Uterus (tissue), 2 donors: ENCODE measurements at regions not wholly inside any gene's neighbourhood (a gene's known extent, or its start where the extent isn't known, plus 50 kb on each side); places are given as distances from the start of the nearest gene placed in this dataset.

Source experiments
- CTCF ChIP-seq, 4 experiments: fragments of 200-600 bp in 2 of 4; fragments of 450-650 bp in 2 of 4; sonication (generic) in 2 of 4; IDR thresholded peaks; one replicate each; pipeline ENCODE4 v1.5.1; 2016 to 2019; ENCODE audit warnings: antibody characterized with exemption in 4 of 4, mild to moderate bottlenecking in 2 of 4, moderate library complexity in 1 of 4
- POLR2A ChIP-seq, 2 donors: fragments of 450-650 bp; IDR thresholded peaks; one replicate each; pipeline ENCODE4 v1.6.1; 2016; ENCODE audit warnings: antibody characterized with exemption in 2 of 2, mild to moderate bottlenecking in 1 of 2, moderate library complexity in 1 of 2

GRCh38 chr5:87645224-87645623, 232.5 kb upstream of the CCNH start:
- no peak for TF ChIP-seq CTCF (IDR thresholded peaks at IDR 0.05)
- no peak for TF ChIP-seq POLR2A (IDR thresholded peaks at IDR 0.05)
